Sigmoid colon (tissue), 6 donors: ENCODE measurements at regions not wholly inside any gene's neighbourhood (a gene's known extent, or its start where the extent isn't known, plus 50 kb on each side); places are given as distances from the start of the nearest gene placed in this dataset.

Source experiments
- DNase-seq: peaks from one replicate; pipeline ENCODE4 v3.0.0-alpha.2; 2019
- H3K27ac ChIP-seq, 4 donors: fragments of 200-600 bp; sonication (generic); one replicate each; pipeline ENCODE4 v1.5.1; 2016 to 2019; ENCODE audit warnings: mild to moderate bottlenecking in 1 of 4
- H3K27me3 ChIP-seq, 3 donors: fragments of 200-600 bp; sonication (generic); one replicate each; pipeline ENCODE4 v1.5.1; 2019; ENCODE audit warnings: mild to moderate bottlenecking in 1 of 3
- H3K36me3 ChIP-seq, 4 donors: fragments of 200-600 bp; sonication (generic); one replicate each; pipeline ENCODE4 v1.5.1; 2016 to 2019
- H3K4me1 ChIP-seq, 4 donors: fragments of 200-600 bp; sonication (generic); one replicate each; pipeline ENCODE4 v1.5.1; 2017 to 2019
- H3K4me3 ChIP-seq, 4 donors: fragments of 200-600 bp; sonication (generic); one replicate each; pipeline ENCODE4 v1.5.1; 2017 to 2019; ENCODE audit warnings: mild to moderate bottlenecking in 2 of 4, moderate library complexity in 1 of 4
- H3K9me3 ChIP-seq, 4 donors: fragments of 200-600 bp in 3 of 4; sonication (generic) in 3 of 4; one replicate each; pipeline versions ENCODE4 v1.5.1 to v1.6.1; 2013 to 2019
- EP300 ChIP-seq, 4 donors: sonication (generic); formaldehyde crosslinking; IDR thresholded peaks; one replicate each; pipeline ENCODE4 v1.6.1; 2017; ENCODE audit warnings: antibody characterized with exemption in 4 of 4
- POLR2A ChIP-seq, 2 donors: fragments of 450-650 bp; IDR thresholded peaks; one replicate each; pipeline ENCODE4 v1.6.1; 2016; ENCODE audit warnings: antibody characterized with exemption in 2 of 2, mild to moderate bottlenecking in 2 of 2, moderate library complexity in 2 of 2
- POLR2AphosphoS5 ChIP-seq, 4 donors: sonication (generic); formaldehyde crosslinking; IDR thresholded peaks; one replicate each; pipeline ENCODE4 v1.6.1; 2017; ENCODE audit warnings: antibody characterized with exemption in 4 of 4
- WGBS, 2 donors: extraction: QIAGEN DNeasy Blood & Tissue Kit; methylation state at CpG; one replicate each; pipeline ENCODE4 v1.1.7; 2013; 5-methylcytosine and 5-hydroxymethylcytosine counted together
- intact Hi-C: fragments of 100-400 bp; cut with DNase I; formaldehyde crosslinking; loops from one replicate; pipeline ENCODE4 v1.15.1; 2023
- TF ChIP-seq, protein P1 (sequence below), 4 experiments: fragments of 450-650 bp in 3 of 4; fragments of 200-600 bp in 1 of 4; IDR thresholded peaks; one replicate each; pipeline ENCODE4 v1.5.1; 2016 to 2019; ENCODE audit warnings: antibody characterized with exemption in 4 of 4, mild to moderate bottlenecking in 3 of 4, moderate library complexity in 2 of 4
- donor health status: healthy with polysubstance abuse.
- donor health status: healthy.

GRCh38 chr7:17619196-17619818, 320.9 kb downstream of the AHR start:
- H3K4me3 ChIP-seq, result no peak overlapping the region
- no peak overlapping the region for H3K27ac ChIP-seq
- intact Hi-C loops, result no loop called here
- DNase-seq, result no peak
- TF ChIP-seq EP300 (IDR thresholded peaks at IDR 0.05) (no peak), POLR2A (IDR thresholded peaks at IDR 0.05) (no peak), POLR2AphosphoS5 (IDR thresholded peaks at IDR 0.05) (no peak)
- TF ChIP-seq, protein P1, sequence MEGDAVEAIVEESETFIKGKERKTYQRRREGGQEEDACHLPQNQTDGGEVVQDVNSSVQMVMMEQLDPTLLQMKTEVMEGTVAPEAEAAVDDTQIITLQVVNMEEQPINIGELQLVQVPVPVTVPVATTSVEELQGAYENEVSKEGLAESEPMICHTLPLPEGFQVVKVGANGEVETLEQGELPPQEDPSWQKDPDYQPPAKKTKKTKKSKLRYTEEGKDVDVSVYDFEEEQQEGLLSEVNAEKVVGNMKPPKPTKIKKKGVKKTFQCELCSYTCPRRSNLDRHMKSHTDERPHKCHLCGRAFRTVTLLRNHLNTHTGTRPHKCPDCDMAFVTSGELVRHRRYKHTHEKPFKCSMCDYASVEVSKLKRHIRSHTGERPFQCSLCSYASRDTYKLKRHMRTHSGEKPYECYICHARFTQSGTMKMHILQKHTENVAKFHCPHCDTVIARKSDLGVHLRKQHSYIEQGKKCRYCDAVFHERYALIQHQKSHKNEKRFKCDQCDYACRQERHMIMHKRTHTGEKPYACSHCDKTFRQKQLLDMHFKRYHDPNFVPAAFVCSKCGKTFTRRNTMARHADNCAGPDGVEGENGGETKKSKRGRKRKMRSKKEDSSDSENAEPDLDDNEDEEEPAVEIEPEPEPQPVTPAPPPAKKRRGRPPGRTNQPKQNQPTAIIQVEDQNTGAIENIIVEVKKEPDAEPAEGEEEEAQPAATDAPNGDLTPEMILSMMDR (IDR thresholded peaks at IDR 0.05), result no peak
- 93 to 95% methylated on average over 5 of the region's 5 CpGs for WGBS, 2 donors
- no peaks in the 10 kb centered on the region for H3K4me1 ChIP-seq
- no peaks in the 10 kb centered on the region for H3K27me3 ChIP-seq
- no peaks in the 10 kb centered on the region for H3K9me3 ChIP-seq
- no peaks in the 10 kb centered on the region for H3K36me3 ChIP-seq

DNA sequence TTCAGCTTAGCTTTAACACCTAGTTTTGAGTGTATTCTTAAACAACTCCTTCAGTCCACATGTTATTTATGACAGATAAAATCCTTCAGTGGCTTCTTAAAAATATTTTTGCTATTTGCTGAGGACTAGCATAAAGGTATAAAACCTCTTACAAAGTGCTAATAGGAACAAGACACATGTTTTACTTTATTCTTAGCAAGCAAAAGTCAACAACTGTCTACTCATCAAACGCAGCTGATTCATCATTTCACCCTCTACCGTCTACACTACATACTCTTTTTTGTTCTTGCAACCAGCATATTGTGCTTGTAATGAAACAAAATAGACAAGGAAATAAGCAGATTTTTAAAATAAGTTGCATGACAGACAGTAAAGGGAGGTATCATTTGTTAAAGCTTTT, 319.7 kb downstream of the SNX13 start:
- TF ChIP-seq EP300 (IDR thresholded peaks at IDR 0.05) (no peak), POLR2AphosphoS5 (IDR thresholded peaks at IDR 0.05) (no peak), POLR2A (IDR thresholded peaks at IDR 0.05) (no peak)
- TF ChIP-seq, protein P1 (IDR thresholded peaks at IDR 0.05), result no peak
- no peaks in the 10 kb centered on the region for H3K36me3 ChIP-seq
- H3K27ac ChIP-seq, result no peak overlapping the region
- intact Hi-C loops, result no loop called here
- H3K4me3 ChIP-seq, result no peak overlapping the region
- WGBS, 2 donors, result 89 to 95% methylated on average over 2 of the region's 2 CpGs
- no peak for DNase-seq
- H3K9me3 ChIP-seq, result no peaks in the 10 kb centered on the region
- H3K27me3 ChIP-seq, result no peaks in the 10 kb centered on the region
- H3K4me1 ChIP-seq, result no peaks in the 10 kb centered on the region

- Histone ChIP-seq H3K4me1 (no peaks in the 10 kb centered on the region), H3K27ac (no peak overlapping the region), H3K36me3 (no peaks in the 10 kb centered on the region), H3K27me3 (no peaks in the 10 kb centered on the region), H3K4me3 (no peak overlapping the region), H3K9me3 (no peaks in the 10 kb centered on the region)
- WGBS, 2 donors, result 83 to 85% methylated on average over 2 of the region's 2 CpGs
- DNase-seq, result no peak
- intact Hi-C loops, result no loop called here
- TF ChIP-seq, protein P1 (IDR thresholded peaks at IDR 0.05), result no peak
- TF ChIP-seq POLR2A (IDR thresholded peaks at IDR 0.05), result no peak
- no peak for TF ChIP-seq EP300 (IDR thresholded peaks at IDR 0.05)
- TF ChIP-seq POLR2AphosphoS5 (IDR thresholded peaks at IDR 0.05), result no peak
These were observed 317.8 kb downstream of the SNX13 start for GRCh38 chr7:17622451-17622850.

DNA sequence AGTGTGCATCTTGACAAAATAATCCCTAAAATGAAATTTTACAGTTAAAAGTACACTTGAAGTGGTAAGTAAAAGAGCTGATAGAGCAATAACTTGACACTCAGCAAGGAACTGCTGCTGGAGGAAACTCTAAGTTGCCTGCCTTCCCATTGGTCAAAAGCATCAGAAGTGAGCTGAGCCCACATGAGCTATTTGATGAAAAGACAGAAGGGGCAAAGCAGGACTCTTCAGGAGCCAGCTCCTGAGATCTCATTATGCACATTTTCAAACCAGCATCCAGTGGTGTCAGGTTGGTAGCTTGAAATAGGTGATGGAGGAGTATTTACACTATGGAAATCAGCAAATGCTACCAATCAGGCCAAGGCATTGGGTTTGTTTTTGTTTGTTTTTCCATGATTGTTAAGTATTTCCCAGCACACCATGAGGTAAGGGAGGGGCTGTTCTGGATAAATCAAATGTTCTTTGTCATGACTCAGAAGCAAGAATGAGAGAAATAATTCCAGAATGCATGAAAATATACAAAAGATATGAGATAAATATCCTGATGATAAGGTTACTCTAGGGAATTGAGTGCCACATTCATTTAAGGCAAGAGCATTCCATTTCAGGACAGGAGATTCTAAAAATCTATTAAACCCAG, 316.6 kb downstream of the SNX13 start:
- intact Hi-C loops, result no loop called here
- H3K9me3 ChIP-seq, result no peaks in the 10 kb centered on the region
- H3K27me3 ChIP-seq, result no peaks in the 10 kb centered on the region
- H3K27ac ChIP-seq, result no peak overlapping the region
- no peaks in the 10 kb centered on the region for H3K36me3 ChIP-seq
- H3K4me1 ChIP-seq, result no peaks in the 10 kb centered on the region
- DNase-seq, result no peak
- TF ChIP-seq POLR2A (IDR thresholded peaks at IDR 0.05) (no peak), EP300 (IDR thresholded peaks at IDR 0.05) (no peak), POLR2AphosphoS5 (IDR thresholded peaks at IDR 0.05) (no peak)
- TF ChIP-seq, protein P1 (IDR thresholded peaks at IDR 0.05), result no peak
- no peak overlapping the region for H3K4me3 ChIP-seq

- Histone ChIP-seq H3K36me3 (no peaks in the 10 kb centered on the region), H3K4me1 (no peaks in the 10 kb centered on the region), H3K9me3 (no peaks in the 10 kb centered on the region), H3K27me3 (no peaks in the 10 kb centered on the region), H3K4me3 (no peak overlapping the region), H3K27ac (no peak overlapping the region)
- intact Hi-C loops, result no loop called here
- TF ChIP-seq EP300 (IDR thresholded peaks at IDR 0.05), result no peak
- no peak for DNase-seq
These were observed 315.9 kb downstream of the SNX13 start for GRCh38 chr7:17624379-17624778.
